ENCODE measurements at regions not wholly inside any gene's neighbourhood (a gene's known extent, or its start where the extent isn't known, plus 50 kb on each side); places are given as distances from the start of the nearest gene placed in this dataset.

DNA sequence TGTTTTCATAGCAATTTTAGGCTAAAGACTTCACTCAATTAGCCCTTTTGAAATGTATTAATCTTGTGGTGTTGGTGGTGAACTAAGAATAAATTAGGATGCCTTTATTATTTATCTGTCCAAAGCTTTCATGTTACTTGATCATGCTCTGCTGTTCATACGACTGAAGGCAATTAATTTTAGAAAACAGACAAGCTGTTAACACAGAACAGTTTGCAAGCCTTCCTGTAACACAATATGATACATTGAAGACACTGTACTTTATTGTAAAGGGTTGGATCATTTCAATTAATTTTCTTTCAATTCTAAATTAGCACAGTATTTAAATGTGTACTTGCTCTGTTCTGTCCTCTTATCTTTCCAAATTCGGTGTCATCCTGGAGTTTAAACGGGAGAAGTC, 794.3 kb upstream of the MIR17HG start (continued):
- TF ChIP-seq AFF4 (CRISPR knock-in tag; IDR thresholded peaks at IDR 0.05; ENCODE audit: borderline replicate concordance) (no peak), JUN (CRISPR knock-in tag; IDR thresholded peaks at IDR 0.05) (no peak)

GRCh38 chr13:90557626-90558025, 789.9 kb upstream of the MIR17HG start:
- no peaks in the 10 kb centered on the region for H3K27me3 Mint-ChIP-seq (ENCODE audit: low read depth)
- ChIA-PET POLR2A (no interaction called here), CTCF (no interaction called here)
- TF ChIP-seq ATF2 (CRISPR knock-in tag; IDR thresholded peaks at IDR 0.05; ENCODE audit: borderline replicate concordance, low read depth) (no peak), CREM (CRISPR knock-in tag; IDR thresholded peaks at IDR 0.05) (no peak), ZNF396 (CRISPR knock-in tag; IDR thresholded peaks at IDR 0.05; ENCODE audit: borderline replicate concordance) (no peak), ERG (CRISPR knock-in tag; IDR thresholded peaks at IDR 0.05) (no peak), GABPB1 (CRISPR knock-in tag; IDR thresholded peaks at IDR 0.05) (no peak), ETV6 (CRISPR knock-in tag; IDR thresholded peaks at IDR 0.05) (no peak), CBFB (CRISPR knock-in tag; IDR thresholded peaks at IDR 0.05; ENCODE audit: low read depth) (no peak), SP1 (CRISPR knock-in tag; conservative IDR thresholded peaks at IDR 0.05) (no peak), NR3C1 (CRISPR knock-in tag; conservative IDR thresholded peaks at IDR 0.05; ENCODE audit: low read depth) (no peak)
- TF ChIP-seq, protein P1, sequence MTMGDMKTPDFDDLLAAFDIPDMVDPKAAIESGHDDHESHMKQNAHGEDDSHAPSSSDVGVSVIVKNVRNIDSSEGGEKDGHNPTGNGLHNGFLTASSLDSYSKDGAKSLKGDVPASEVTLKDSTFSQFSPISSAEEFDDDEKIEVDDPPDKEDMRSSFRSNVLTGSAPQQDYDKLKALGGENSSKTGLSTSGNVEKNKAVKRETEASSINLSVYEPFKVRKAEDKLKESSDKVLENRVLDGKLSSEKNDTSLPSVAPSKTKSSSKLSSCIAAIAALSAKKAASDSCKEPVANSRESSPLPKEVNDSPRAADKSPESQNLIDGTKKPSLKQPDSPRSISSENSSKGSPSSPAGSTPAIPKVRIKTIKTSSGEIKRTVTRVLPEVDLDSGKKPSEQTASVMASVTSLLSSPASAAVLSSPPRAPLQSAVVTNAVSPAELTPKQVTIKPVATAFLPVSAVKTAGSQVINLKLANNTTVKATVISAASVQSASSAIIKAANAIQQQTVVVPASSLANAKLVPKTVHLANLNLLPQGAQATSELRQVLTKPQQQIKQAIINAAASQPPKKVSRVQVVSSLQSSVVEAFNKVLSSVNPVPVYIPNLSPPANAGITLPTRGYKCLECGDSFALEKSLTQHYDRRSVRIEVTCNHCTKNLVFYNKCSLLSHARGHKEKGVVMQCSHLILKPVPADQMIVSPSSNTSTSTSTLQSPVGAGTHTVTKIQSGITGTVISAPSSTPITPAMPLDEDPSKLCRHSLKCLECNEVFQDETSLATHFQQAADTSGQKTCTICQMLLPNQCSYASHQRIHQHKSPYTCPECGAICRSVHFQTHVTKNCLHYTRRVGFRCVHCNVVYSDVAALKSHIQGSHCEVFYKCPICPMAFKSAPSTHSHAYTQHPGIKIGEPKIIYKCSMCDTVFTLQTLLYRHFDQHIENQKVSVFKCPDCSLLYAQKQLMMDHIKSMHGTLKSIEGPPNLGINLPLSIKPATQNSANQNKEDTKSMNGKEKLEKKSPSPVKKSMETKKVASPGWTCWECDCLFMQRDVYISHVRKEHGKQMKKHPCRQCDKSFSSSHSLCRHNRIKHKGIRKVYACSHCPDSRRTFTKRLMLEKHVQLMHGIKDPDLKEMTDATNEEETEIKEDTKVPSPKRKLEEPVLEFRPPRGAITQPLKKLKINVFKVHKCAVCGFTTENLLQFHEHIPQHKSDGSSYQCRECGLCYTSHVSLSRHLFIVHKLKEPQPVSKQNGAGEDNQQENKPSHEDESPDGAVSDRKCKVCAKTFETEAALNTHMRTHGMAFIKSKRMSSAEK (CRISPR knock-in tag; IDR thresholded peaks at IDR 0.05; ENCODE audit: borderline replicate concordance) = no peak
- DNase-seq (ENCODE audit: low spot score) (no peak), ATAC-seq (no peak)
- H3K36me3 Mint-ChIP-seq = no peaks in the 10 kb centered on the region
- no peak overlapping the region for H3K27ac Mint-ChIP-seq
- H3K4me1 Mint-ChIP-seq = peaks cover 6% of the 10 kb centered on the region
- H3K4me3 Mint-ChIP-seq = no peak overlapping the region
- no peaks in the 10 kb centered on the region for H3K9me3 Mint-ChIP-seq

GRCh38 chr13:90562443-90562842, 785.0 kb upstream of the MIR17HG start:
- ChIA-PET CTCF (no interaction called here), POLR2A (no interaction called here)
- no peaks in the 10 kb centered on the region for H3K9me3 Mint-ChIP-seq
- no peaks in the 10 kb centered on the region for H3K27me3 Mint-ChIP-seq (ENCODE audit: low read depth)
- H3K27ac Mint-ChIP-seq = no peak overlapping the region
- no peak overlapping the region for H3K4me3 Mint-ChIP-seq
- no peaks in the 10 kb centered on the region for H3K4me1 Mint-ChIP-seq
- DNase-seq (ENCODE audit: low spot score) (no peak), ATAC-seq (no peak)
- no peaks in the 10 kb centered on the region for H3K36me3 Mint-ChIP-seq
- TF ChIP-seq FOXP1 (CRISPR knock-in tag; IDR thresholded peaks at IDR 0.05; ENCODE audit: borderline replicate concordance) = no peak
- TF ChIP-seq ZSCAN18 (CRISPR knock-in tag; IDR thresholded peaks at IDR 0.05) = no peak
- no peak for TF ChIP-seq STAT6 (CRISPR knock-in tag; conservative IDR thresholded peaks at IDR 0.05; ENCODE audit: low read depth)
- TF ChIP-seq ZNF219 (CRISPR knock-in tag; IDR thresholded peaks at IDR 0.05; ENCODE audit: borderline replicate concordance) = no peak
- TF ChIP-seq, protein P2, sequence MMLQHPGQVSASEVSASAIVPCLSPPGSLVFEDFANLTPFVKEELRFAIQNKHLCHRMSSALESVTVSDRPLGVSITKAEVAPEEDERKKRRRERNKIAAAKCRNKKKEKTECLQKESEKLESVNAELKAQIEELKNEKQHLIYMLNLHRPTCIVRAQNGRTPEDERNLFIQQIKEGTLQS (CRISPR knock-in tag; conservative IDR thresholded peaks at IDR 0.05) = no peak
- TF ChIP-seq NR3C1 (CRISPR knock-in tag; conservative IDR thresholded peaks at IDR 0.05; ENCODE audit: low read depth) = no peak
- TF ChIP-seq ATF1 (CRISPR knock-in tag; IDR thresholded peaks at IDR 0.05) = no peak
- TF ChIP-seq NR2C2 (CRISPR knock-in tag; IDR thresholded peaks at IDR 0.05) = no peak
